WTC11 (cell line): ENCODE measurements at regions not wholly inside any gene's neighbourhood (a gene's known extent, or its start where the extent isn't known, plus 50 kb on each side); places are given as distances from the start of the nearest gene placed in this dataset.

Source experiments
- ATAC-seq: fragments of 200-7000 bp; cut with Tn5 transposase; 2 replicates; pipeline ENCODE4 v1.10.0; 2021; ENCODE audit warnings: mild to moderate bottlenecking, moderate library complexity
- CTCF ChIA-PET: fragments of 300-600 bp; sonication (Branson Sonifier 250); formaldehyde crosslinking; loops from one replicate; lab custom pipeline; 2021; ENCODE audit warnings: antibody characterized with exemption; lab: Charles Lee
- POLR2A ChIA-PET: fragments of 350-600 bp; sonication (Branson Sonifier 250); formaldehyde crosslinking; loops from one replicate; lab custom pipeline; 2021; ENCODE audit warnings: antibody characterized with exemption; lab: Charles Lee
- DNase-seq: peaks from one replicate; pipeline ENCODE4 v3.0.0; 2021; ENCODE audit warnings: low spot score
- H3K27ac Mint-ChIP-seq: 2 replicates; pipeline ENCODE4 v1.8.0; 2021; ENCODE audit warnings: mixed read lengths
- H3K27me3 Mint-ChIP-seq: 2 replicates; pipeline ENCODE4 v1.8.0; 2021; ENCODE audit warnings: low read depth, mild to moderate bottlenecking, moderate library complexity, mixed read lengths
- H3K36me3 Mint-ChIP-seq: 2 replicates; pipeline ENCODE4 v1.8.0; 2021; ENCODE audit warnings: mixed read lengths
- H3K4me1 Mint-ChIP-seq: 2 replicates; pipeline ENCODE4 v1.8.0; 2022; ENCODE audit warnings: mixed read lengths
- H3K4me3 Mint-ChIP-seq: 2 replicates; pipeline ENCODE4 v1.8.0; 2021; ENCODE audit warnings: mild to moderate bottlenecking, moderate library complexity, mixed read lengths
- H3K9me3 Mint-ChIP-seq: 2 replicates; pipeline ENCODE4 v1.8.0; 2021; ENCODE audit warnings: mixed read lengths
- EMX1 ChIP-seq: fragments of 250-450 bp; sonication (Bioruptor Pico); IDR thresholded peaks from 2 replicates; pipeline ENCODE4 v1.8.0; 2021; ENCODE audit warnings: mild to moderate bottlenecking
- FOXK1 ChIP-seq: sonication (generic); formaldehyde crosslinking; IDR thresholded peaks from 2 replicates; pipeline ENCODE4 v1.8.0; 2022; ENCODE audit warnings: mild to moderate bottlenecking, moderate library complexity, missing genetic modification reagents
- FOXP1 ChIP-seq: sonication (generic); formaldehyde crosslinking; IDR thresholded peaks from 2 replicates; pipeline ENCODE4 v1.8.0; 2022; ENCODE audit warnings: missing genetic modification reagents, mild to moderate bottlenecking, moderate library complexity, borderline replicate concordance
- RORB ChIP-seq: fragments of 250-450 bp; sonication (Bioruptor Pico); IDR thresholded peaks from 2 replicates; pipeline ENCODE4 v1.9.0; 2021; ENCODE audit warnings: mild to moderate bottlenecking
- SOX15 ChIP-seq: fragments of 250-450 bp; sonication (Bioruptor Pico); IDR thresholded peaks from 2 replicates; pipeline ENCODE4 v1.9.0; 2021; ENCODE audit warnings: mild to moderate bottlenecking
- TCF7 ChIP-seq: sonication (generic); formaldehyde crosslinking; IDR thresholded peaks from 2 replicates; pipeline ENCODE4 v1.8.0; 2022; ENCODE audit warnings: mild to moderate bottlenecking, low read depth, missing genetic modification reagents, moderate library complexity
- ZNF232 ChIP-seq: sonication (generic); formaldehyde crosslinking; IDR thresholded peaks from 2 replicates; pipeline ENCODE4 v1.8.0; 2022; ENCODE audit warnings: mild to moderate bottlenecking, missing genetic modification reagents
- ZNF396 ChIP-seq: fragments of 250-450 bp; sonication (Bioruptor Pico); IDR thresholded peaks from 2 replicates; pipeline ENCODE4 v1.8.0; 2021; ENCODE audit warnings: mild to moderate bottlenecking, moderate library complexity, borderline replicate concordance
- TF ChIP-seq, protein P1 (sequence below): sonication (generic); formaldehyde crosslinking; IDR thresholded peaks from 2 replicates; pipeline ENCODE4 v1.8.0; 2023; ENCODE audit warnings: missing genetic modification reagents
- TF ChIP-seq, protein P2 (sequence below): sonication (generic); formaldehyde crosslinking; IDR thresholded peaks from 2 replicates; pipeline ENCODE4 v1.8.0; 2022; ENCODE audit warnings: missing genetic modification reagents
- TF ChIP-seq, protein P3 (sequence below): sonication (generic); formaldehyde crosslinking; IDR thresholded peaks from 2 replicates; pipeline ENCODE4 v1.8.0; 2022; ENCODE audit warnings: mild to moderate bottlenecking, missing genetic modification reagents
- TF ChIP-seq, protein P4 (sequence below): sonication (generic); formaldehyde crosslinking; IDR thresholded peaks from 2 replicates; pipeline ENCODE4 v1.8.1; 2022; ENCODE audit warnings: mild to moderate bottlenecking, missing genetic modification reagents, moderate library complexity, borderline replicate concordance
- TF ChIP-seq, protein P5 (sequence below): sonication (generic); formaldehyde crosslinking; conservative IDR thresholded peaks from 2 replicates; pipeline ENCODE4 v1.8.1; 2023; ENCODE audit warnings: mild to moderate bottlenecking, low read depth, missing genetic modification reagents, moderate library complexity

DNA sequence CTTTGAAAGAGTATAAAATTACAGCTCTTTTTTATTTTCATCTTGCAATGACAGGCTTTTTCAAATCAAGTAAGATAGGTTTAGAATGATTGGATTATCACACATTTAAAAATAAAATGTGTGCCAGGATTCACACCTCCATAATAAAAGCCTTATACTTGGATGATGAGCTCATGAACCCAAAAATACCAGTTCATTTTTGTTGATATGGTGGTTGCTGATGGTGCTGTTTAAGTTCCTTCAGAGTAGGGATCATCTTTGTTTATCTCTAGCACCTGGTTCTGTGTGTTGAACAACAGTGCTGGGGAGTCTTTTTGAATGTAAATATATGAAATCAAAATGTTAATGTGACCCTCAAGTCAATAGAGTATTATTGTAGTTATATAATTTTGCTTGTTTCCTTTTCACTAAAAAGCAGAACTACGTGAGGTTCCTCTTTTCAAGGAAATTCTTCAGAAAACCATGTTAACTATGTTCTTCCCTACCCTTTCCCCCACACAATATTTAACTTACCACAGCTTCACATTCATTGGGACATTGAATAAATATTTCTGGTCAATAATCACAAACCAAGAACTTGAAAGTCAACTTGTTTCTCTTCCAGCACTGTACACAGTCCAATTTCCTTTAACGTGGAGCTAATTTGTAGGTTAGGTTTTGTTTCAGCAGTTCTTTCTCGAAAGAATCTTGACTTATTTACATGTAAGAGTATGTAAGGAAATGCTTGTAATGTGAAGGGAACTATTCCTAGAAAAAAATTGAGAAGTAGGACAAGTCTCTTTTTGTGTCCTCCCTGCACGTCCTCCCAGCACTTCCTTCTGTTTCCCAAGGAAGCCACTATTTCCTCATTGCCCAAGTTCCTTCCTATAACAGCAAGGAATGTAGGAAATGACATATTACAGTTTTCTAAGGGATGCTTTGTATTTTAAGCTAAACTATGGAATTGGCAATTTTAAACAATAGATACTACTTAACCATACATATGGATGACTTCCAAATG lies 945.9 kb upstream of the CITED2 start:
- peaks cover 18% of the 10 kb centered on the region for H3K4me1 Mint-ChIP-seq
- DNase-seq (no peak), ATAC-seq (no peak)
- H3K27me3 Mint-ChIP-seq: no peaks in the 10 kb centered on the region
- H3K36me3 Mint-ChIP-seq: 0 out of 2 replicates have a peak, but pooled peaks cover under 1% of the 10 kb centered on the region
- peaks cover 12% of the 10 kb centered on the region; the same call in 1 of the 2 replicates for H3K9me3 Mint-ChIP-seq
- no peak overlapping the region for H3K4me3 Mint-ChIP-seq
- H3K27ac Mint-ChIP-seq: peak overlapping the region; percentile 43
- CTCF ChIA-PET: no interaction called here
- POLR2A ChIA-PET: interaction anchor here (0.9 kb wide), 1 partner anchor 41 kb away, joined by 3 read pairs; no protein-coding TSS in a partner anchor
- TF ChIP-seq SOX15: no peak
- TF ChIP-seq, protein P1, sequence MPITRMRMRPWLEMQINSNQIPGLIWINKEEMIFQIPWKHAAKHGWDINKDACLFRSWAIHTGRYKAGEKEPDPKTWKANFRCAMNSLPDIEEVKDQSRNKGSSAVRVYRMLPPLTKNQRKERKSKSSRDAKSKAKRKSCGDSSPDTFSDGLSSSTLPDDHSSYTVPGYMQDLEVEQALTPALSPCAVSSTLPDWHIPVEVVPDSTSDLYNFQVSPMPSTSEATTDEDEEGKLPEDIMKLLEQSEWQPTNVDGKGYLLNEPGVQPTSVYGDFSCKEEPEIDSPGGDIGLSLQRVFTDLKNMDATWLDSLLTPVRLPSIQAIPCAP (CRISPR knock-in tag): no peak
- no peak for TF ChIP-seq TCF7 (CRISPR knock-in tag)
- TF ChIP-seq, protein P2, sequence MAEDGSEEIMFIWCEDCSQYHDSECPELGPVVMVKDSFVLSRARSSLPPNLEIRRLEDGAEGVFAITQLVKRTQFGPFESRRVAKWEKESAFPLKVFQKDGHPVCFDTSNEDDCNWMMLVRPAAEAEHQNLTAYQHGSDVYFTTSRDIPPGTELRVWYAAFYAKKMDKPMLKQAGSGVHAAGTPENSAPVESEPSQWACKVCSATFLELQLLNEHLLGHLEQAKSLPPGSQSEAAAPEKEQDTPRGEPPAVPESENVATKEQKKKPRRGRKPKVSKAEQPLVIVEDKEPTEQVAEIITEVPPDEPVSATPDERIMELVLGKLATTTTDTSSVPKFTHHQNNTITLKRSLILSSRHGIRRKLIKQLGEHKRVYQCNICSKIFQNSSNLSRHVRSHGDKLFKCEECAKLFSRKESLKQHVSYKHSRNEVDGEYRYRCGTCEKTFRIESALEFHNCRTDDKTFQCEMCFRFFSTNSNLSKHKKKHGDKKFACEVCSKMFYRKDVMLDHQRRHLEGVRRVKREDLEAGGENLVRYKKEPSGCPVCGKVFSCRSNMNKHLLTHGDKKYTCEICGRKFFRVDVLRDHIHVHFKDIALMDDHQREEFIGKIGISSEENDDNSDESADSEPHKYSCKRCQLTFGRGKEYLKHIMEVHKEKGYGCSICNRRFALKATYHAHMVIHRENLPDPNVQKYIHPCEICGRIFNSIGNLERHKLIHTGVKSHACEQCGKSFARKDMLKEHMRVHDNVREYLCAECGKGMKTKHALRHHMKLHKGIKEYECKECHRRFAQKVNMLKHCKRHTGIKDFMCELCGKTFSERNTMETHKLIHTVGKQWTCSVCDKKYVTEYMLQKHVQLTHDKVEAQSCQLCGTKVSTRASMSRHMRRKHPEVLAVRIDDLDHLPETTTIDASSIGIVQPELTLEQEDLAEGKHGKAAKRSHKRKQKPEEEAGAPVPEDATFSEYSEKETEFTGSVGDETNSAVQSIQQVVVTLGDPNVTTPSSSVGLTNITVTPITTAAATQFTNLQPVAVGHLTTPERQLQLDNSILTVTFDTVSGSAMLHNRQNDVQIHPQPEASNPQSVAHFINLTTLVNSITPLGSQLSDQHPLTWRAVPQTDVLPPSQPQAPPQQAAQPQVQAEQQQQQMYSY: no peak
- TF ChIP-seq EMX1 (CRISPR knock-in tag): no peak
- TF ChIP-seq, protein P3, sequence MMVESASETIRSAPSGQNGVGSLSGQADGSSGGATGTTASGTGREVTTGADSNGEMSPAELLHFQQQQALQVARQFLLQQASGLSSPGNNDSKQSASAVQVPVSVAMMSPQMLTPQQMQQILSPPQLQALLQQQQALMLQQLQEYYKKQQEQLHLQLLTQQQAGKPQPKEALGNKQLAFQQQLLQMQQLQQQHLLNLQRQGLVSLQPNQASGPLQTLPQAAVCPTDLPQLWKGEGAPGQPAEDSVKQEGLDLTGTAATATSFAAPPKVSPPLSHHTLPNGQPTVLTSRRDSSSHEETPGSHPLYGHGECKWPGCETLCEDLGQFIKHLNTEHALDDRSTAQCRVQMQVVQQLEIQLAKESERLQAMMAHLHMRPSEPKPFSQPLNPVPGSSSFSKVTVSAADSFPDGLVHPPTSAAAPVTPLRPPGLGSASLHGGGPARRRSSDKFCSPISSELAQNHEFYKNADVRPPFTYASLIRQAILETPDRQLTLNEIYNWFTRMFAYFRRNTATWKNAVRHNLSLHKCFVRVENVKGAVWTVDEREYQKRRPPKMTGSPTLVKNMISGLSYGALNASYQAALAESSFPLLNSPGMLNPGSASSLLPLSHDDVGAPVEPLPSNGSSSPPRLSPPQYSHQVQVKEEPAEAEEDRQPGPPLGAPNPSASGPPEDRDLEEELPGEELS (CRISPR knock-in tag): no peak
- TF ChIP-seq FOXK1 (CRISPR knock-in tag): no peak
- TF ChIP-seq, protein P4, sequence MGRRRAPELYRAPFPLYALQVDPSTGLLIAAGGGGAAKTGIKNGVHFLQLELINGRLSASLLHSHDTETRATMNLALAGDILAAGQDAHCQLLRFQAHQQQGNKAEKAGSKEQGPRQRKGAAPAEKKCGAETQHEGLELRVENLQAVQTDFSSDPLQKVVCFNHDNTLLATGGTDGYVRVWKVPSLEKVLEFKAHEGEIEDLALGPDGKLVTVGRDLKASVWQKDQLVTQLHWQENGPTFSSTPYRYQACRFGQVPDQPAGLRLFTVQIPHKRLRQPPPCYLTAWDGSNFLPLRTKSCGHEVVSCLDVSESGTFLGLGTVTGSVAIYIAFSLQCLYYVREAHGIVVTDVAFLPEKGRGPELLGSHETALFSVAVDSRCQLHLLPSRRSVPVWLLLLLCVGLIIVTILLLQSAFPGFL: no peak
- TF ChIP-seq, protein P5, sequence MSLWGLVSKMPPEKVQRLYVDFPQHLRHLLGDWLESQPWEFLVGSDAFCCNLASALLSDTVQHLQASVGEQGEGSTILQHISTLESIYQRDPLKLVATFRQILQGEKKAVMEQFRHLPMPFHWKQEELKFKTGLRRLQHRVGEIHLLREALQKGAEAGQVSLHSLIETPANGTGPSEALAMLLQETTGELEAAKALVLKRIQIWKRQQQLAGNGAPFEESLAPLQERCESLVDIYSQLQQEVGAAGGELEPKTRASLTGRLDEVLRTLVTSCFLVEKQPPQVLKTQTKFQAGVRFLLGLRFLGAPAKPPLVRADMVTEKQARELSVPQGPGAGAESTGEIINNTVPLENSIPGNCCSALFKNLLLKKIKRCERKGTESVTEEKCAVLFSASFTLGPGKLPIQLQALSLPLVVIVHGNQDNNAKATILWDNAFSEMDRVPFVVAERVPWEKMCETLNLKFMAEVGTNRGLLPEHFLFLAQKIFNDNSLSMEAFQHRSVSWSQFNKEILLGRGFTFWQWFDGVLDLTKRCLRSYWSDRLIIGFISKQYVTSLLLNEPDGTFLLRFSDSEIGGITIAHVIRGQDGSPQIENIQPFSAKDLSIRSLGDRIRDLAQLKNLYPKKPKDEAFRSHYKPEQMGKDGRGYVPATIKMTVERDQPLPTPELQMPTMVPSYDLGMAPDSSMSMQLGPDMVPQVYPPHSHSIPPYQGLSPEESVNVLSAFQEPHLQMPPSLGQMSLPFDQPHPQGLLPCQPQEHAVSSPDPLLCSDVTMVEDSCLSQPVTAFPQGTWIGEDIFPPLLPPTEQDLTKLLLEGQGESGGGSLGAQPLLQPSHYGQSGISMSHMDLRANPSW (CRISPR knock-in tag): no peak
- no peak for TF ChIP-seq RORB (CRISPR knock-in tag)

DNA sequence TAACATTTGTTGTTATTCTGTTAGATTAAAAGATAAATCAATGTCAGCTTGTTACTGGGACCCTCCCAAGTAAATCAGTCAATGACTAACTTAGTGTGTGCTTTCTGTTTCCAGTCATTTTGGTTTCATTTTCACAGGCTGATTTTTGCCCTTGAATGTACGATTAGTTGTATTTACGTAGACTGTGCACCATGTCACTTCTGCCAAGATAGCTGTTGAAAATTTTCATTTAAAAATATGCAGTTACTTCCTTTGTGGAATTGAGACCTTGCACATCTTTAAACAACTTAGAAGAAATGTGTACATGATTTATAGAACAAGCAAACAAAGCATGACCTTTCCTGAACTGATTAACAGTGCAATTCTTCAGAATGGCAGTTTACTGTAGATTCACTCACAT lies 944.8 kb upstream of the CITED2 start:
- ChIA-PET CTCF (no interaction called here), POLR2A (no interaction called here)
- Mint-ChIP-seq H3K36me3 (no peaks in the 10 kb centered on the region), H3K4me3 (no peak overlapping the region), H3K27me3 (no peaks in the 10 kb centered on the region), H3K27ac (no peak overlapping the region), H3K4me1 (peaks cover 18% of the 10 kb centered on the region), H3K9me3 (peaks cover 4% of the 10 kb centered on the region; the same call in 1 of the 2 replicates)
- no peak for DNase-seq
- no peak for ATAC-seq
- TF ChIP-seq ZNF396: no peak
- TF ChIP-seq, protein P2: no peak
- no peak for TF ChIP-seq ZNF232 (CRISPR knock-in tag)
- TF ChIP-seq FOXP1 (CRISPR knock-in tag): no peak
